Neuronal stem cell (in vitro differentiated cells): ENCODE measurements at regions not wholly inside any gene's neighbourhood (a gene's known extent, or its start where the extent isn't known, plus 50 kb on each side); places are given as distances from the start of the nearest gene placed in this dataset.
"Not testable (repeated sequence)": the region's sequence is repeated elsewhere in the genome, so short reads cannot be mapped to it uniquely, and the experiment has no call there.

Source experiments
- DNase-seq: peaks from one replicate; pipeline ENCODE4 v3.0.0-alpha.2; 2013; ENCODE audit warnings: low spot score
- H2AFZ ChIP-seq: one replicate; pipeline ENCODE4 v1.6.1; 2013; ENCODE audit warnings: mild to moderate bottlenecking, low read length, inconsistent platforms
- H2AK5ac ChIP-seq: 2 replicates; pipeline ENCODE4 v1.6.1; 2013; ENCODE audit warnings: low read depth, mild to moderate bottlenecking, inconsistent platforms, low read length, moderate library complexity, mixed read lengths
- H2BK120ac ChIP-seq: 2 replicates; pipeline ENCODE4 v1.6.1; 2013; ENCODE audit warnings: low read depth, mild to moderate bottlenecking, inconsistent platforms, low read length, moderate library complexity, mixed read lengths
- H2BK12ac ChIP-seq: one replicate; pipeline ENCODE4 v1.6.1; 2013; ENCODE audit warnings: low read length, inconsistent platforms
- H2BK15ac ChIP-seq: 2 replicates; pipeline ENCODE4 v1.6.1; 2013; ENCODE audit warnings: mild to moderate bottlenecking, low read length, inconsistent platforms, mixed read lengths
- H2BK5ac ChIP-seq: one replicate; pipeline ENCODE4 v1.6.1; 2013; ENCODE audit warnings: inconsistent platforms, mild to moderate bottlenecking, low read length, moderate library complexity
- H3K14ac ChIP-seq: one replicate; pipeline ENCODE4 v1.6.1; 2013; ENCODE audit warnings: low read length, inconsistent platforms
- H3K18ac ChIP-seq: 2 replicates; pipeline ENCODE4 v1.6.1; 2013; ENCODE audit warnings: low read length, inconsistent platforms
- H3K23ac ChIP-seq: 2 replicates; pipeline ENCODE4 v1.6.1; 2013; ENCODE audit warnings: low read depth, mild to moderate bottlenecking, mixed read lengths, low read length, inconsistent platforms; ENCODE audit not compliant: poor library complexity
- H3K27ac ChIP-seq: replicated peaks from 3 replicates; pipeline ENCODE4 v1.5.1; 2013; ENCODE audit warnings: low read length, inconsistent platforms
- H3K27me3 ChIP-seq, 3 experiments: 2 replicates each; pipeline ENCODE4 v1.6.1; 2013; ENCODE audit warnings: low read length in 3 of 3, mild to moderate bottlenecking in 2 of 3, inconsistent platforms in 1 of 3, low read depth in 1 of 3, mixed read lengths in 1 of 3, moderate library complexity in 1 of 3; ENCODE audit not compliant: control insufficient read depth in 3 of 3, insufficient read depth in 3 of 3
- H3K36me3 ChIP-seq, 2 donors: replicated peaks in 1 of 2; 2 replicates each; pipeline ENCODE4 v1.6.1; 2013; ENCODE audit warnings: low read length in 2 of 2; ENCODE audit not compliant: control insufficient read depth in 2 of 2, insufficient read depth in 2 of 2
- H3K4ac ChIP-seq: 2 replicates; pipeline ENCODE4 v1.6.1; 2013; ENCODE audit warnings: inconsistent platforms, mild to moderate bottlenecking, low read length, moderate library complexity
- H3K4me1 ChIP-seq, 2 donors: 1 replicate in 1 of 2; 2 replicates in 1 of 2; pipeline ENCODE4 v1.6.1; 2013; ENCODE audit warnings: low read length in 2 of 2, low read depth in 1 of 2; ENCODE audit not compliant: control insufficient read depth in 2 of 2, insufficient read depth in 1 of 2
- H3K4me2 ChIP-seq: one replicate; pipeline ENCODE4 v1.6.1; 2013; ENCODE audit warnings: mild to moderate bottlenecking, low read length, inconsistent platforms; ENCODE audit not compliant: insufficient read depth, poor library complexity, severe bottlenecking
- H3K4me3 ChIP-seq, 2 donors: 2 replicates each; pipeline ENCODE4 v1.5.1; 2013; ENCODE audit warnings: low read length in 2 of 2, mild to moderate bottlenecking in 2 of 2, inconsistent platforms in 1 of 2, moderate library complexity in 1 of 2
- H3K79me1 ChIP-seq: one replicate; pipeline ENCODE4 v1.6.1; 2013; ENCODE audit warnings: low read depth, mild to moderate bottlenecking, inconsistent platforms, low read length, moderate library complexity
- H3K9ac ChIP-seq: one replicate; pipeline ENCODE4 v1.6.1; 2013; ENCODE audit warnings: mild to moderate bottlenecking, low read depth, low read length, inconsistent platforms; ENCODE audit not compliant: poor library complexity
- H3K9me3 ChIP-seq, 2 donors: replicated peaks in 1 of 2; 2 replicates each; pipeline versions ENCODE3 to v1.6.1; 2013; ENCODE audit warnings: low read length in 2 of 2, mild to moderate bottlenecking in 2 of 2, inconsistent platforms in 1 of 2, low read depth in 1 of 2, mixed read lengths in 1 of 2, moderate library complexity in 1 of 2; ENCODE audit not compliant: control insufficient read depth in 2 of 2, insufficient read depth in 1 of 2
- H4K8ac ChIP-seq: one replicate; pipeline ENCODE4 v1.6.1; 2013; ENCODE audit warnings: low read depth, mild to moderate bottlenecking, inconsistent platforms, low read length, moderate library complexity
- H4K91ac ChIP-seq: one replicate; pipeline ENCODE4 v1.6.1; 2013; ENCODE audit warnings: low read length, low read depth, mild to moderate bottlenecking, inconsistent platforms; ENCODE audit not compliant: poor library complexity
- WGBS, 2 donors: extraction: QIAGEN DNeasy Blood & Tissue Kit; methylation state at CpG; one replicate each; pipeline ENCODE4 v1.1.7; 2013; ENCODE audit warnings: missing lambda C conversion rate in 2 of 2, mixed read lengths in 1 of 2; ENCODE audit not compliant: insufficient read length in 2 of 2, insufficient replicate concordance in 1 of 2; ENCODE audit errors: extremely low coverage in 2 of 2; 5-methylcytosine and 5-hydroxymethylcytosine counted together

GRCh38 chr3:3355442-3355841 lies 176.0 kb upstream of the CRBN start:
- H2AK5ac ChIP-seq = no peak overlapping the region
- H2BK15ac ChIP-seq = no peak overlapping the region
- H4K91ac ChIP-seq = no peak overlapping the region
- no peak overlapping the region for H2BK5ac ChIP-seq
- H2AFZ ChIP-seq = no peak overlapping the region
- no peak overlapping the region for H3K9ac ChIP-seq
- no peaks in the 10 kb centered on the region for H3K79me1 ChIP-seq
- H3K18ac ChIP-seq = no peak overlapping the region
- H3K9me3 ChIP-seq = no peaks in the 10 kb centered on the region
- H2BK120ac ChIP-seq = no peak overlapping the region
- no peak overlapping the region for H2BK12ac ChIP-seq
- H3K23ac ChIP-seq = no peak overlapping the region
- H3K14ac ChIP-seq = no peak overlapping the region
- H3K27me3 ChIP-seq = no peaks in the 10 kb centered on the region
- no peak overlapping the region for H4K8ac ChIP-seq
- H3K27ac ChIP-seq = no peak overlapping the region
- no peak overlapping the region for H3K4me3 ChIP-seq
- no peaks in the 10 kb centered on the region for H3K36me3 ChIP-seq
- no peak overlapping the region for H3K4me2 ChIP-seq
- WGBS, 2 donors = no CpG with 5 or more reads among the region's 1 CpG
- H3K4ac ChIP-seq = no peak overlapping the region
- H3K4me1 ChIP-seq = no peaks in the 10 kb centered on the region
- DNase-seq = no peak

- no peak overlapping the region for H3K14ac ChIP-seq
- no peak overlapping the region for H3K4me3 ChIP-seq
- H3K79me1 ChIP-seq = no peaks in the 10 kb centered on the region
- no peak overlapping the region for H4K91ac ChIP-seq
- no peak overlapping the region for H3K4me2 ChIP-seq
- H2AFZ ChIP-seq = no peak overlapping the region
- no peak overlapping the region for H3K23ac ChIP-seq
- no peaks in the 10 kb centered on the region for H3K36me3 ChIP-seq
- H3K4me1 ChIP-seq = no peaks in the 10 kb centered on the region
- H2AK5ac ChIP-seq = no peak overlapping the region
- no peaks in the 10 kb centered on the region for H3K9me3 ChIP-seq
- H2BK5ac ChIP-seq = no peak overlapping the region
- no peak for DNase-seq
- H2BK120ac ChIP-seq = no peak overlapping the region
- WGBS, 2 donors = no CpG with 5 or more reads among the region's 1 CpG
- H3K4ac ChIP-seq = no peak overlapping the region
- no peak overlapping the region for H2BK12ac ChIP-seq
- H3K27ac ChIP-seq = no peak overlapping the region
- H3K18ac ChIP-seq = no peak overlapping the region
- H4K8ac ChIP-seq = no peak overlapping the region
- H3K9ac ChIP-seq = no peak overlapping the region
- no peak overlapping the region for H2BK15ac ChIP-seq
- H3K27me3 ChIP-seq = no peaks in the 10 kb centered on the region
These were observed 173.7 kb upstream of the CRBN start for GRCh38 chr3:3353153-3353552.

- H3K4me2 ChIP-seq = no peak overlapping the region
- no peak for DNase-seq
These were observed 171.7 kb upstream of the CRBN start for GRCh38 chr3:3351226-3351625.

GRCh38 chr3:3347056-3347455 lies 167.6 kb upstream of the CRBN start:
- not testable (repeated sequence) for H2BK120ac ChIP-seq, H3K4me1 ChIP-seq, H2BK5ac ChIP-seq, H3K9me3 ChIP-seq, H3K36me3 ChIP-seq, H4K91ac ChIP-seq, H4K8ac ChIP-seq, H3K4me2 ChIP-seq, H2AFZ ChIP-seq, H2BK15ac ChIP-seq, H3K23ac ChIP-seq, H3K18ac ChIP-seq, H3K79me1 ChIP-seq, H3K4me3 ChIP-seq, H2BK12ac ChIP-seq, H3K14ac ChIP-seq, H3K27ac ChIP-seq, DNase-seq, H3K27me3 ChIP-seq, H2AK5ac ChIP-seq, H3K4ac ChIP-seq, H3K9ac ChIP-seq
- no CpG with 5 or more reads among the region's 2 CpGs for WGBS, 2 donors

More at GRCh38 chr3:3351226-3351625, 171.7 kb upstream of the CRBN start:
- Histone ChIP-seq H3K4me1 (no peaks in the 10 kb centered on the region), H4K91ac (no peak overlapping the region), H2BK5ac (no peak overlapping the region), H3K79me1 (no peaks in the 10 kb centered on the region), H3K4ac (no peak overlapping the region), H3K9me3 (no peaks in the 10 kb centered on the region), H3K27ac (no peak overlapping the region), H2BK12ac (no peak overlapping the region), H2AFZ (no peak overlapping the region), H3K9ac (no peak overlapping the region), H2AK5ac (no peak overlapping the region), H3K27me3 (no peaks in the 10 kb centered on the region), H4K8ac (no peak overlapping the region), H3K36me3 (no peaks in the 10 kb centered on the region), H3K23ac (no peak overlapping the region), H3K14ac (no peak overlapping the region), H3K4me3 (no peak overlapping the region), H2BK15ac (no peak overlapping the region), H3K18ac (no peak overlapping the region), H2BK120ac (no peak overlapping the region)
- no CpG with 5 or more reads among the region's 3 CpGs for WGBS, 2 donors
